Naive thymus-derived CD4-positive, alpha-beta T cell (primary cell): ENCODE measurements at regions not wholly inside any gene's neighbourhood (a gene's known extent, or its start where the extent isn't known, plus 50 kb on each side); places are given as distances from the start of the nearest gene placed in this dataset.

Source experiments
- ATAC-seq: fragments of 150-1000 bp; cut with Tn5 transposase; 2 replicates; pipeline ENCODE4 v1.10.0; 2021; ENCODE audit warnings: mild to moderate bottlenecking, moderate library complexity
- CTCF ChIA-PET: fragments of 350-600 bp; sonication (Branson Sonifier 250); formaldehyde crosslinking; loops from one replicate; lab custom pipeline; 2021; ENCODE audit warnings: antibody characterized with exemption; lab: Charles Lee
- POLR2A ChIA-PET: fragments of 350-600 bp; sonication (Branson Sonifier 250); formaldehyde crosslinking; loops from one replicate; lab custom pipeline; 2021; ENCODE audit warnings: antibody characterized with exemption, inconsistent platforms; lab: Charles Lee
- DNase-seq, 9 donors: peaks; one replicate each; pipeline versions ENCODE4 v3.0.0 to v3.0.0-alpha.2; 2020 to 2022; ENCODE audit warnings: mixed read lengths in 1 of 9
- H3K27ac ChIP-seq: one replicate; pipeline ENCODE4 v1.7.0; 2013; ENCODE audit warnings: mild to moderate bottlenecking, low read depth, low read length, moderate library complexity
- H3K27me3 ChIP-seq, 2 donors: one replicate each; pipeline ENCODE4 v1.7.0; 2013; ENCODE audit warnings: low read length in 2 of 2, mild to moderate bottlenecking in 2 of 2, moderate library complexity in 2 of 2; ENCODE audit not compliant: control insufficient read depth in 2 of 2, insufficient read depth in 2 of 2
- H3K36me3 ChIP-seq, 3 experiments: 1 replicate in 2 of 3; 2 replicates in 1 of 3; pipeline ENCODE4 v1.7.0; 2013; ENCODE audit warnings: low read length in 3 of 3, mild to moderate bottlenecking in 3 of 3, moderate library complexity in 1 of 3; ENCODE audit not compliant: insufficient read depth in 3 of 3, control insufficient read depth in 2 of 3
- H3K4me1 ChIP-seq, 2 donors: one replicate each; pipeline ENCODE4 v1.7.0; 2013; ENCODE audit warnings: low read length in 2 of 2, mild to moderate bottlenecking in 2 of 2, moderate library complexity in 1 of 2; ENCODE audit not compliant: control insufficient read depth in 2 of 2, insufficient read depth in 2 of 2
- H3K4me3 ChIP-seq: 2 replicates; pipeline ENCODE4 v1.7.0; 2013; ENCODE audit warnings: mild to moderate bottlenecking, low read length
- H3K9me3 ChIP-seq, 3 experiments: 1 replicate in 2 of 3; 2 replicates in 1 of 3; pipeline ENCODE4 v1.7.0; 2013; ENCODE audit warnings: low read length in 3 of 3; ENCODE audit not compliant: control insufficient read depth in 2 of 3
- H3K27ac Mint-ChIP-seq, 9 donors: one replicate each; pipeline ENCODE4 v1.8.0; 2020 to 2022; ENCODE audit warnings: mixed read lengths in 9 of 9, mild to moderate bottlenecking in 8 of 9, moderate library complexity in 5 of 9, inconsistent platforms in 2 of 9
- H3K27me3 Mint-ChIP-seq, 5 donors: one replicate each; pipeline ENCODE4 v1.8.0; 2021 to 2022; ENCODE audit warnings: mixed read lengths in 5 of 5, mild to moderate bottlenecking in 1 of 5
- H3K36me3 Mint-ChIP-seq, 5 donors: one replicate each; pipeline ENCODE4 v1.8.0; 2020 to 2022; ENCODE audit warnings: mixed read lengths in 5 of 5, mild to moderate bottlenecking in 3 of 5, inconsistent platforms in 1 of 5
- H3K4me1 Mint-ChIP-seq, 7 donors: one replicate each; pipeline ENCODE4 v1.8.0; 2020 to 2022; ENCODE audit warnings: mixed read lengths in 7 of 7, mild to moderate bottlenecking in 3 of 7, inconsistent platforms in 1 of 7
- H3K4me3 Mint-ChIP-seq, 10 donors: one replicate each; pipeline ENCODE4 v1.8.0; 2020 to 2022; ENCODE audit warnings: mild to moderate bottlenecking in 10 of 10, mixed read lengths in 10 of 10, moderate library complexity in 6 of 10, inconsistent platforms in 2 of 10
- H3K9me3 Mint-ChIP-seq, 11 donors: one replicate each; pipeline ENCODE4 v1.8.0; 2020 to 2022; ENCODE audit warnings: mixed read lengths in 11 of 11, mild to moderate bottlenecking in 4 of 11, inconsistent platforms in 1 of 11, moderate library complexity in 1 of 11
- intact Hi-C, 2 donors: fragments of 100-400 bp; cut with micrococcal nuclease; formaldehyde crosslinking; loops; one replicate each; pipeline ENCODE4 v1.15.1; 2023

GRCh38 chr20:4299773-4300172 is 50.7 kb upstream of the ADRA1D start:
- Mint-ChIP-seq H3K4me3 (no peak overlapping the region), H3K27me3 (peaks cover 29 to 67% (median 44%) of the 10 kb centered on the region in 5 donors), H3K27ac (no peak overlapping the region), H3K9me3 (peaks cover 0 to 6% (median 0%) of the 10 kb centered on the region in 11 donors), H3K36me3 (no peaks in the 10 kb centered on the region), H3K4me1 (no peaks in the 10 kb centered on the region)
- no peaks in the 10 kb centered on the region for H3K4me1 ChIP-seq
- H3K36me3 ChIP-seq, result no peaks in the 10 kb centered on the region
- H3K27ac ChIP-seq, result no peak overlapping the region
- no peak overlapping the region for H3K4me3 ChIP-seq
- ATAC-seq (no peak), DNase-seq (no peak)
- ChIA-PET POLR2A (no interaction called here), CTCF (no interaction called here)
- H3K27me3 ChIP-seq, result no peaks in the 10 kb centered on the region
- no peaks in the 10 kb centered on the region for H3K9me3 ChIP-seq
- intact Hi-C loops, result no loop called here

- ATAC-seq (no peak), DNase-seq (no peak)
- Histone ChIP-seq H3K4me3 (no peak overlapping the region), H3K27me3 (no peaks in the 10 kb centered on the region), H3K36me3 (no peaks in the 10 kb centered on the region), H3K27ac (no peak overlapping the region), H3K4me1 (no peaks in the 10 kb centered on the region), H3K9me3 (no peaks in the 10 kb centered on the region)
- POLR2A ChIA-PET, result no interaction called here
- Mint-ChIP-seq H3K4me3 (no peak overlapping the region), H3K27me3 (peaks cover 29 to 68% (median 47%) of the 10 kb centered on the region in 5 donors), H3K27ac (no peak overlapping the region), H3K4me1 (no peaks in the 10 kb centered on the region), H3K36me3 (no peaks in the 10 kb centered on the region), H3K9me3 (peaks cover 0 to 6% (median 0%) of the 10 kb centered on the region in 11 donors)
- CTCF ChIA-PET, result no interaction called here
- intact Hi-C loops, result no loop called here
Measured at GRCh38 chr20:4299216-4299615, 50.1 kb upstream of the ADRA1D start.
